ENCODE measurements at regions not wholly inside any gene's neighbourhood (a gene's known extent, or its start where the extent isn't known, plus 50 kb on each side); places are given as distances from the start of the nearest gene placed in this dataset.

GRCh38 chr3:28916713-28917499 is 364.0 kb upstream of the RBMS3 start:
- WGBS, result 60% methylated on average over 16 of the region's 16 CpGs
- no peak overlapping the region for H3K27ac ChIP-seq
- peak overlapping the region; percentile 37 for H3K4me3 ChIP-seq
- no peaks in the 10 kb centered on the region for H3K9me3 ChIP-seq
- no peak for TF ChIP-seq EP300 (IDR thresholded peaks at IDR 0.05)
- peak in 1 of 3 donors; percentile 18 for TF ChIP-seq POLR2AphosphoS5 (IDR thresholded peaks at IDR 0.05)
- peak in 1 of 2 donors; percentile 29 for TF ChIP-seq CTCF (IDR thresholded peaks at IDR 0.05)
- H3K4me1 ChIP-seq, result peaks cover 12% of the 10 kb centered on the region
- no peaks in the 10 kb centered on the region for H3K27me3 ChIP-seq
- no peaks in the 10 kb centered on the region for H3K36me3 ChIP-seq
- no peak for DNase-seq (ENCODE audit: low spot score in 2 of 2)

- WGBS, result 97% methylated on average over 4 of the region's 4 CpGs
Observed at GRCh38 chr3:28917895-28918475, 362.9 kb upstream of the RBMS3 start.

GRCh38 chr3:28922376-28922775 is 358.5 kb upstream of the RBMS3 start:
- Histone ChIP-seq H3K4me1 (no peaks in the 10 kb centered on the region), H3K36me3 (no peaks in the 10 kb centered on the region), H3K27ac (no peak overlapping the region), H3K4me3 (no peak overlapping the region), H3K27me3 (no peaks in the 10 kb centered on the region), H3K9me3 (no peaks in the 10 kb centered on the region)
- no peak for TF ChIP-seq EP300 (IDR thresholded peaks at IDR 0.05)
- no peak for TF ChIP-seq CTCF (IDR thresholded peaks at IDR 0.05)
- TF ChIP-seq POLR2AphosphoS5 (IDR thresholded peaks at IDR 0.05), result no peak
- TF ChIP-seq POLR2A (IDR thresholded peaks at IDR 0.05), result no peak
- no peak for DNase-seq (ENCODE audit: low spot score in 2 of 2)
- WGBS, result 91% methylated on average over 3 of the region's 3 CpGs

More at GRCh38 chr3:28917895-28918475, 362.9 kb upstream of the RBMS3 start:
- H3K4me3 ChIP-seq, result no peak overlapping the region
- no peaks in the 10 kb centered on the region for H3K36me3 ChIP-seq
- DNase-seq (ENCODE audit: low spot score in 2 of 2), result no peak
- TF ChIP-seq POLR2A (IDR thresholded peaks at IDR 0.05) (no peak), EP300 (IDR thresholded peaks at IDR 0.05) (no peak), POLR2AphosphoS5 (IDR thresholded peaks at IDR 0.05) (no peak)
- H3K9me3 ChIP-seq, result no peaks in the 10 kb centered on the region
- no peak overlapping the region for H3K27ac ChIP-seq
- peaks cover 12% of the 10 kb centered on the region for H3K4me1 ChIP-seq
- no peaks in the 10 kb centered on the region for H3K27me3 ChIP-seq

GRCh38 chr3:28923994-28924393 is 356.9 kb upstream of the RBMS3 start:
- Histone ChIP-seq H3K4me1 (no peaks in the 10 kb centered on the region), H3K36me3 (no peaks in the 10 kb centered on the region), H3K27me3 (no peaks in the 10 kb centered on the region), H3K4me3 (no peak overlapping the region), H3K9me3 (no peaks in the 10 kb centered on the region), H3K27ac (no peak overlapping the region)
- 94% methylated on average over 2 of the region's 2 CpGs for WGBS
- no peak for DNase-seq (ENCODE audit: low spot score in 2 of 2)
- TF ChIP-seq POLR2AphosphoS5 (IDR thresholded peaks at IDR 0.05) (no peak), POLR2A (IDR thresholded peaks at IDR 0.05) (no peak), EP300 (IDR thresholded peaks at IDR 0.05) (no peak)

GRCh38 chr3:28924744-28925360 is 356.0 kb upstream of the RBMS3 start:
- Histone ChIP-seq H3K27me3 (no peaks in the 10 kb centered on the region), H3K4me3 (no peak overlapping the region), H3K9me3 (no peaks in the 10 kb centered on the region), H3K27ac (no peak overlapping the region), H3K4me1 (no peaks in the 10 kb centered on the region), H3K36me3 (no peaks in the 10 kb centered on the region)
- DNase-seq (ENCODE audit: low spot score in 2 of 2), result no peak
- TF ChIP-seq CTCF (IDR thresholded peaks at IDR 0.05), result no peak
- WGBS, result 69% methylated on average over 1 of the region's 1 CpG

- H3K4me1 ChIP-seq, result peaks cover 2% of the 10 kb centered on the region
- no peak overlapping the region for H3K4me3 ChIP-seq
- H3K27ac ChIP-seq, result no peak overlapping the region
- H3K36me3 ChIP-seq, result no peaks in the 10 kb centered on the region
- DNase-seq (ENCODE audit: low spot score in 2 of 2), result no peak
- H3K9me3 ChIP-seq, result no peaks in the 10 kb centered on the region
- TF ChIP-seq POLR2AphosphoS5 (IDR thresholded peaks at IDR 0.05) (no peak), POLR2A (IDR thresholded peaks at IDR 0.05) (no peak), EP300 (IDR thresholded peaks at IDR 0.05) (no peak), CTCF (IDR thresholded peaks at IDR 0.05) (no peak)
- WGBS, result 91% methylated on average over 4 of the region's 4 CpGs
- H3K27me3 ChIP-seq, result no peaks in the 10 kb centered on the region
Observed at GRCh38 chr3:28933337-28933736, 347.5 kb upstream of the RBMS3 start.
